GM21360 (cell line): ENCODE measurements at regions not wholly inside any gene's neighbourhood (a gene's known extent, or its start where the extent isn't known, plus 50 kb on each side); places are given as distances from the start of the nearest gene placed in this dataset.
"Not testable (repeated sequence)": the region's sequence is repeated elsewhere in the genome, so short reads cannot be mapped to it uniquely, and the experiment has no call there.

Experiments used
- ATAC-seq: cut with Tn5 transposase; IDR thresholded peaks from one replicate; pipeline ENCODE4 v1.9.1; 2021; ENCODE audit warnings: mild to moderate bottlenecking, moderate library complexity; ENCODE audit not compliant: unreplicated experiment

- no peak for ATAC-seq
These were observed 1485.3 kb downstream of the PCDH9 start for GRCh38 chr13:65744836-65745235.

GRCh38 chr13:65733110-65733509, 1497.0 kb downstream of the PCDH9 start:
- ATAC-seq = no peak

GRCh38 chr13:65727070-65727469, 1503.1 kb downstream of the PCDH9 start:
- no peak for ATAC-seq

GRCh38 chr13:65725006-65725405, 1505.1 kb downstream of the PCDH9 start:
- ATAC-seq = no peak

GRCh38 chr13:65724226-65724625, 1505.9 kb downstream of the PCDH9 start:
- no peak for ATAC-seq

GRCh38 chr13:65722506-65722905, 1507.6 kb downstream of the PCDH9 start:
- no peak for ATAC-seq

- ATAC-seq = no peak
These were observed 1510.3 kb downstream of the PCDH9 start for GRCh38 chr13:65719831-65720230.

GRCh38 chr13:65710514-65710913, 1519.6 kb downstream of the PCDH9 start:
- ATAC-seq = no peak

- ATAC-seq = no peak
These were observed 1532.3 kb downstream of the PCDH9 start for GRCh38 chr13:65697843-65698242.

- no peak for ATAC-seq
These were observed 1550.9 kb downstream of the PCDH9 start for GRCh38 chr13:65679240-65679639.

GRCh38 chr13:65677906-65678305, 1552.2 kb downstream of the PCDH9 start:
- no peak for ATAC-seq

- ATAC-seq = not testable (repeated sequence)
These were observed 1554.8 kb downstream of the PCDH9 start for GRCh38 chr13:65675383-65675782.

- ATAC-seq = no peak
These were observed 1560.0 kb downstream of the PCDH9 start for GRCh38 chr13:65670014-65670625.

- ATAC-seq = no peak
These were observed 1569.4 kb downstream of the PCDH9 start for GRCh38 chr13:65660731-65661130.

GRCh38 chr13:65656740-65657329, 1573.3 kb downstream of the PCDH9 start:
- ATAC-seq = no peak

GRCh38 chr13:65653613-65654012, 1576.5 kb downstream of the PCDH9 start:
- ATAC-seq = no peak

GRCh38 chr13:65650321-65650720, 1579.8 kb downstream of the PCDH9 start:
- no peak for ATAC-seq

- ATAC-seq = no peak
These were observed 1587.1 kb downstream of the PCDH9 start for GRCh38 chr13:65642996-65643395.

GRCh38 chr13:65642301-65642700, 1587.8 kb downstream of the PCDH9 start:
- no peak for ATAC-seq

GRCh38 chr13:65638572-65639168, 1591.5 kb downstream of the PCDH9 start:
- ATAC-seq = peak; percentile 84

- no peak for ATAC-seq
These were observed 1596.3 kb downstream of the PCDH9 start for GRCh38 chr13:65633806-65634205.

- ATAC-seq = no peak
These were observed 1599.1 kb downstream of the PCDH9 start for GRCh38 chr13:65631078-65631477.

- no peak for ATAC-seq
These were observed 1600.2 kb downstream of the PCDH9 start for GRCh38 chr13:65629926-65630325.
